GM18508 (cell line): ENCODE measurements at regions not wholly inside any gene's neighbourhood (a gene's known extent, or its start where the extent isn't known, plus 50 kb on each side); places are given as distances from the start of the nearest gene placed in this dataset.
"Not testable (repeated sequence)": the region's sequence is repeated elsewhere in the genome, so short reads cannot be mapped to it uniquely, and the experiment has no call there.

Source experiments
- ATAC-seq: cut with Tn5 transposase; IDR thresholded peaks from one replicate; pipeline ENCODE4 v1.9.1; 2021; ENCODE audit warnings: moderate number of reproducible peaks; ENCODE audit not compliant: insufficient read depth, unreplicated experiment

- no peak for ATAC-seq
Observed at GRCh38 chr5:60490597-60491166, 209.3 kb downstream of the DEPDC1B start.

GRCh38 chr5:60489856-60490255 lies 210.1 kb downstream of the DEPDC1B start:
- no peak for ATAC-seq

DNA sequence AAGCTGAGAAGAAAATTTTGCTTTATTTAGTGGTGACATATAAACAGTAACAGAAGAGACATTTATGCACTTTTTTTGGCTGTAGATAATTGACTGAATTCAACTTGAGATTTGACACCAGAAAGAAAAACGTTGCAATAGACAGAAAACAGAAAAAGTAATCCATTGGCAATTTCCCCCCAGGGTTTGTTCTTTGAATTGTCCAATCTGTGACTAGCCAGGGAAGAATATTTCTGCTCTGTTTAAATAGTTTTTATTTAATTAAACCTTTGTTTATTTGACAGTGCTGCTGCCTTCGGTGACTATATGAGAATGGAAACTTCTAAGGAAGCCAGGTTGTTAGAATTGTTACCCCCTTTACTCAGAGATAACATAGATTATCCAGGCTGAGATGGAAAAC lies 210.6 kb downstream of the DEPDC1B start:
- no peak for ATAC-seq

GRCh38 chr5:60488466-60489130 lies 211.4 kb downstream of the DEPDC1B start:
- no peak for ATAC-seq

GRCh38 chr5:60487885-60488442 lies 212.0 kb downstream of the DEPDC1B start:
- ATAC-seq: no peak

GRCh38 chr5:60487476-60487875 lies 212.5 kb downstream of the DEPDC1B start:
- no peak for ATAC-seq

- no peak for ATAC-seq
Observed at GRCh38 chr5:60485361-60485760, 214.6 kb downstream of the DEPDC1B start.

GRCh38 chr5:60483050-60483449 lies 216.9 kb downstream of the DEPDC1B start:
- no peak for ATAC-seq

GRCh38 chr5:60482301-60482700 lies 217.7 kb downstream of the DEPDC1B start:
- no peak for ATAC-seq

DNA sequence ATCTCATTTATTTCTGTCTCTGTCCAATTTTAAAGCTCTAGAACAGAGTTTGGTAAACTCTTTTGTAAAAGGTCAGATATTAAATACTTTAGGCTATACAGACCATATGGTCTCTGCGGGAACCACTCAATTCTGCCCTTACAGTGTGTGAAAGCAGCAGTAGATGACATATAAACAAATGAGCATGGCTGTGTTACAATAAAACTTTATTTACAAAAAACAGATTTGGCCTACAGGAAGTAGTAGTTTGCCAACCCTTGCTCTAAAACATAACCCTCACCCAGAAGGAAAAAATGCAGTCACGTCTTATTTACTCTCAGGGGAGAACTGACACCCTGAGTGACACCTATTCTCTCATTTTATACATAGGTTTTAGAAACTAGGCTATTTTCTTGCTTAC lies 220.4 kb downstream of the DEPDC1B start:
- no peak for ATAC-seq

- no peak for ATAC-seq
Observed at GRCh38 chr5:60477849-60478248, 222.1 kb downstream of the DEPDC1B start.

DNA sequence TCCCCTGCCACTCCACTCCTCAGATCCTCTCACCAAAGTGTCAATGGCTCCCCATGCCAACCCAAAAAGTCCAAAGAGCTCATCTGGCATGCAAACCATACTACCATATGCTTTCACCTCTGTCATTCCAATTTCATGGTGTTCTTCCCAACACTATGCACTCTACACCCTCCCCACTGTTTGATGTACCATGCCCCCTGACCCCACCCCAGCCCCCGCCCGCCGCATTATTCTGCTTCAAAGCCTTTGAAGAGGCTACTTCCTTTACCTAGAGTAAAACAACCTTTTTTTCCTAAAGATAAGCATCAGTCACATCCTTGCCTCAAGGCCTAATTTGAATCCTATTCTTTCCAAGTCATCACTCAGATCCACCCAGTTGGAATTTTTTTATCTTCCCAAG lies 226.3 kb downstream of the DEPDC1B start:
- no peak for ATAC-seq

DNA sequence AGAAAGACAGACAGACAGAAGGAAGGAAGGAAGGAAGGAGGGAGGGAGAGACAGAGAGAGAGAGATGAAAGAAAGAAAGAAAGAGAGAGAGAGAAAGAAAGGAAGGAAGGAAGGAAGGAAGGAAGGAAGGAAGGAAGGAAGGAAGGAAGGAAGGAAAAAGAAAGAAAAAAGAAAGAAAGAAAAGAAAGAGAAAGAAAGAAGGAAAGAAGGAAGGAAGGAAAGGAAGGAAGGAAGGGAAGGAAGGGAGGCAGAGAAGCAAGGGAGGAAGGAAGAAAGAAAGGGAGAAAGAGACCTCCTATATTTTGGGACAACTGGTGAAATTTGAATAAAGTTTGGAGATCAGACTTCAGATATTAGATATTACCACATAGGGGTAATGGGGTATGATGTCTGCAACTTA lies 226.9 kb downstream of the DEPDC1B start:
- not testable (repeated sequence) for ATAC-seq

DNA sequence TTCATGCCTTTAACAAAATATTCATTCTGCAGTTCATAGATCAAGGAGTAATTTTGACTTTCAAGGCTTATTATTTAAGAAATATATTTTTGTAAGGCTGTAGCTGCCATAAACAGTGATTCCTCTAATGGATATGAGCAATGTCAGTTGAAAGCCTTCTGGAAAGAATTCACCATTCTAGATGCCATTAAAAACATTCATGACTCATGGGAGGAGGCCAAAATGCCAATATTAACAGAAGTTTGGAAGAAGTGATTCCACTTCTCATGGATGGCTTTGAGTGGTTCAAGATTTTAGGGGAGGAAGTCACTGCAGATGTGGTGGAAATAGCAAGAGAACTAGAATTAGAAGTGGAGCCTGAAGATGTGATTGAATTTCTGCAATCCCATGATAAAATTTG lies 229.1 kb downstream of the DEPDC1B start:
- no peak for ATAC-seq

- no peak for ATAC-seq
Observed at GRCh38 chr5:60469286-60469685, 230.7 kb downstream of the DEPDC1B start.

GRCh38 chr5:60463179-60463868 lies 236.6 kb downstream of the DEPDC1B start:
- ATAC-seq: no peak

GRCh38 chr5:60458666-60459065 lies 241.3 kb downstream of the DEPDC1B start:
- no peak for ATAC-seq

GRCh38 chr5:60457233-60457632 lies 242.7 kb downstream of the DEPDC1B start:
- no peak for ATAC-seq

- ATAC-seq: no peak
Observed at GRCh38 chr5:60455589-60455988, 244.4 kb downstream of the DEPDC1B start.

- not testable (repeated sequence) for ATAC-seq
Observed at GRCh38 chr5:60454277-60454676, 245.7 kb downstream of the DEPDC1B start.

- no peak for ATAC-seq
Observed at GRCh38 chr5:60453186-60453976, 246.6 kb downstream of the DEPDC1B start.
